ENCODE measurements at regions not wholly inside any gene's neighbourhood (a gene's known extent, or its start where the extent isn't known, plus 50 kb on each side); places are given as distances from the start of the nearest gene placed in this dataset.

DNA sequence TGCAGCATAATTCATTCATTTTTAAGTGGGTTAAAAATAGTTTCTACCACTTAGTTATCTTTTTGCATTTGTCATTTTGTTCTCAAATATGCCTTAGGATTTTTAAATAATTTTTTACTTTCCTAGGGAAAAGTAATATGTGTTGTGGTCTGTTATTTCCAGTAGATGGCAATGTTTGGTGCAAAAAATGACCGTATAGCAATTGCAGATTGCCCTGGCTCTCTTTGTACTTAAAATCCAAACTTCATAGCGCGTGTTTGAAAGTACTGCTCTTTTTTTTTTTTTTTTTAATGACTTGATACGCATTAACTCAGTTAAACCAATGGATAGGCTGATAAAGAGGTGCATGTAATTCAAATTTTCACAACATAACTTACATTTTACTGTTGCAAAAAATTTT lies 74.4 kb upstream of the RBMX start:
- TF ChIP-seq CTCF (IDR thresholded peaks at IDR 0.05) (no peak), POLR2A (IDR thresholded peaks at IDR 0.05) (no peak)
